BJ (cell line): ENCODE measurements at regions not wholly inside any gene's neighbourhood (a gene's known extent, or its start where the extent isn't known, plus 50 kb on each side); places are given as distances from the start of the nearest gene placed in this dataset.

Source experiments
- CTCF ChIA-PET: fragments of 350-600 bp; formaldehyde crosslinking; extraction: SDS; loops from one replicate; lab custom pipeline; 2021; ENCODE audit warnings: antibody characterized with exemption, inconsistent platforms; lab: Yijun Ruan, JAX
- POLR2A ChIA-PET: fragments of 300-600 bp; sonication (Branson Sonifier 250); formaldehyde crosslinking; extraction: SDS; loops from one replicate; lab custom pipeline; 2021; ENCODE audit warnings: antibody characterized with exemption; lab: Charles Lee
- DNase-seq: peaks from one replicate; pipeline ENCODE4 v3.0.0-alpha.2; 2011; ENCODE audit warnings: low read depth
- H3K27me3 ChIP-seq: 2 replicates; pipeline ENCODE4 v1.6.0; 2011; ENCODE audit warnings: low read length; ENCODE audit not compliant: control insufficient read depth, insufficient read depth
- H3K36me3 ChIP-seq: 2 replicates; pipeline ENCODE4 v1.5.1; 2011; ENCODE audit warnings: low read length; ENCODE audit not compliant: control insufficient read depth, insufficient read depth
- H3K4me3 ChIP-seq: 2 replicates; pipeline ENCODE4 v1.5.1; 2011; ENCODE audit warnings: low read depth, mild to moderate bottlenecking, control low read depth, low read length
- CTCF ChIP-seq: IDR thresholded peaks from 2 replicates; pipeline ENCODE4 v1.5.1; 2011; ENCODE audit warnings: low read depth, mild to moderate bottlenecking, control low read depth, inconsistent platforms, low read length, moderate library complexity; ENCODE audit not compliant: insufficient read depth

- CTCF ChIA-PET: interaction anchor here (1.4 kb wide), 1 partner anchor 9 kb away, joined by 3 read pairs; no protein-coding TSS in a partner anchor
- POLR2A ChIA-PET: no interaction called here
- no peak for DNase-seq
Observed at GRCh38 chr20:58056021-58056591, 172.3 kb downstream of the ANKRD60 start.

GRCh38 chr20:58054780-58055373 lies 173.6 kb downstream of the ANKRD60 start:
- Histone ChIP-seq H3K36me3 (no peaks in the 10 kb centered on the region), H3K4me3 (no peak overlapping the region), H3K27me3 (peaks cover 5% of the 10 kb centered on the region)
- no peak for DNase-seq
- ChIA-PET POLR2A (interaction anchor here (0.8 kb wide), 1 partner anchor 108 kb away, joined by 4 read pairs; no protein-coding TSS in a partner anchor), CTCF (interaction anchor here (0.9 kb wide), 1 partner anchor 9 kb away, joined by 3 read pairs; no protein-coding TSS in a partner anchor)
- TF ChIP-seq CTCF: no peak

More at GRCh38 chr20:58056021-58056591, 172.3 kb downstream of the ANKRD60 start:
- Histone ChIP-seq H3K4me3 (no peak overlapping the region), H3K36me3 (no peaks in the 10 kb centered on the region), H3K27me3 (peaks cover 5% of the 10 kb centered on the region)
- TF ChIP-seq CTCF: no peak

GRCh38 chr20:58054082-58054779 lies 174.2 kb downstream of the ANKRD60 start:
- CTCF ChIA-PET: interaction anchor here (0.9 kb wide), 1 partner anchor 10 kb away, joined by 3 read pairs; no protein-coding TSS in a partner anchor
- POLR2A ChIA-PET: no interaction called here

GRCh38 chr20:58053391-58054055 lies 174.9 kb downstream of the ANKRD60 start:
- H3K4me3 ChIP-seq: no peak overlapping the region
- H3K27me3 ChIP-seq: peaks cover 5% of the 10 kb centered on the region
- no peak for TF ChIP-seq CTCF
- no peaks in the 10 kb centered on the region for H3K36me3 ChIP-seq
- no peak for DNase-seq
- CTCF ChIA-PET: interaction anchor here (2.1 kb wide), 1 partner anchor 33 kb away, joined by 6 read pairs; no protein-coding TSS in a partner anchor
- POLR2A ChIA-PET: no interaction called here

More at GRCh38 chr20:58054082-58054779, 174.2 kb downstream of the ANKRD60 start:
- no peak overlapping the region for H3K4me3 ChIP-seq
- no peak for TF ChIP-seq CTCF
- peaks cover 5% of the 10 kb centered on the region for H3K27me3 ChIP-seq
- no peaks in the 10 kb centered on the region for H3K36me3 ChIP-seq
- DNase-seq: no peak
